GM12891 (cell line): ENCODE measurements at regions not wholly inside any gene's neighbourhood (a gene's known extent, or its start where the extent isn't known, plus 50 kb on each side); places are given as distances from the start of the nearest gene placed in this dataset.

ENCODE experiments used
- PAX5 ChIP-seq: IDR thresholded peaks from 2 replicates; pipeline ENCODE4 v1.6.1; 2011; ENCODE audit warnings: low read length, moderate library complexity, mild to moderate bottlenecking; ENCODE audit not compliant: insufficient read depth, severe bottlenecking
- POLR2A ChIP-seq: IDR thresholded peaks from 2 replicates; pipeline ENCODE4 v1.6.1; 2011; ENCODE audit warnings: low read depth, low read length, control low read depth
- POLR2AphosphoS5 ChIP-seq: IDR thresholded peaks from 2 replicates; pipeline ENCODE4 v1.6.1; 2011; ENCODE audit warnings: low read depth, low read length, control low read depth
- SPI1 ChIP-seq: IDR thresholded peaks from 2 replicates; pipeline ENCODE4 v1.6.1; 2011; ENCODE audit warnings: low read depth, low read length, control low read depth
- TAF1 ChIP-seq: IDR thresholded peaks from 2 replicates; pipeline ENCODE4 v1.6.1; 2011; ENCODE audit warnings: low read depth, low read length, control low read depth

- TF ChIP-seq SPI1 (no peak), PAX5 (no peak), POLR2AphosphoS5 (no peak), POLR2A (no peak), TAF1 (no peak)
Measured at GRCh38 chr16:5349670-5350517, 252.3 kb upstream of the EEF2KMT start.
